ENCODE measurements at regions not wholly inside any gene's neighbourhood (a gene's known extent, or its start where the extent isn't known, plus 50 kb on each side); places are given as distances from the start of the nearest gene placed in this dataset.

DNA sequence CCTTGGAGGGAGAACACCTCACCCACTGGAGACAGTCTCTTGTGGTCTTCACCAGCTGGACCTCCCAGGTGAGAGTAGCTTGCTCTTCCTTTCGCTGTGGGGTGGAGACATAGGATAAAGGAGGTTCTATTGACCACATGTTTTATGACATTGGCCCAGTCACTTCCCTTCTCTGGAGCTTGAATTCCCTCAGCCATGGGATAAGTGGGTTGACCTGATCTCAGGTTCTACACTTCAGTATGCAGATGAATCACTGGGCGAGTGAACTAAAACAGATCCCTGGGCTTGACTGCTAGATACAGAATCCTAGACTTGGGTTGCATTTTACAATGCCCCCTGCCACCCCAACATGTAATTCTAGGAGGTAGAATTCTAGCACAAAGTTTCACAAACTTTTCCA is 54.8 kb upstream of the PRSS23 start:
- no peak overlapping the region for H3K27ac ChIP-seq
- H3K4me1 ChIP-seq, result peaks cover 15 to 20% of the 10 kb centered on the region in 2 donors
- no peak for DNase-seq
- WGBS, 2 donors, result 83 to 93% methylated on average over 2 of the region's 2 CpGs
- H3K4me3 ChIP-seq (replicated peaks in 1 of 3), result no peak overlapping the region
- no peaks in the 10 kb centered on the region for H3K36me3 ChIP-seq
- intact Hi-C loops (cut with DNase I), result no loop called here
- H3K27me3 ChIP-seq, result no peaks in the 10 kb centered on the region
- no peaks in the 10 kb centered on the region for H3K9me3 ChIP-seq
- TF ChIP-seq POLR2A (IDR thresholded peaks at IDR 0.05), result no peak
- TF ChIP-seq, protein P1, sequence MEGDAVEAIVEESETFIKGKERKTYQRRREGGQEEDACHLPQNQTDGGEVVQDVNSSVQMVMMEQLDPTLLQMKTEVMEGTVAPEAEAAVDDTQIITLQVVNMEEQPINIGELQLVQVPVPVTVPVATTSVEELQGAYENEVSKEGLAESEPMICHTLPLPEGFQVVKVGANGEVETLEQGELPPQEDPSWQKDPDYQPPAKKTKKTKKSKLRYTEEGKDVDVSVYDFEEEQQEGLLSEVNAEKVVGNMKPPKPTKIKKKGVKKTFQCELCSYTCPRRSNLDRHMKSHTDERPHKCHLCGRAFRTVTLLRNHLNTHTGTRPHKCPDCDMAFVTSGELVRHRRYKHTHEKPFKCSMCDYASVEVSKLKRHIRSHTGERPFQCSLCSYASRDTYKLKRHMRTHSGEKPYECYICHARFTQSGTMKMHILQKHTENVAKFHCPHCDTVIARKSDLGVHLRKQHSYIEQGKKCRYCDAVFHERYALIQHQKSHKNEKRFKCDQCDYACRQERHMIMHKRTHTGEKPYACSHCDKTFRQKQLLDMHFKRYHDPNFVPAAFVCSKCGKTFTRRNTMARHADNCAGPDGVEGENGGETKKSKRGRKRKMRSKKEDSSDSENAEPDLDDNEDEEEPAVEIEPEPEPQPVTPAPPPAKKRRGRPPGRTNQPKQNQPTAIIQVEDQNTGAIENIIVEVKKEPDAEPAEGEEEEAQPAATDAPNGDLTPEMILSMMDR (IDR thresholded peaks at IDR 0.05), result no peak

DNA sequence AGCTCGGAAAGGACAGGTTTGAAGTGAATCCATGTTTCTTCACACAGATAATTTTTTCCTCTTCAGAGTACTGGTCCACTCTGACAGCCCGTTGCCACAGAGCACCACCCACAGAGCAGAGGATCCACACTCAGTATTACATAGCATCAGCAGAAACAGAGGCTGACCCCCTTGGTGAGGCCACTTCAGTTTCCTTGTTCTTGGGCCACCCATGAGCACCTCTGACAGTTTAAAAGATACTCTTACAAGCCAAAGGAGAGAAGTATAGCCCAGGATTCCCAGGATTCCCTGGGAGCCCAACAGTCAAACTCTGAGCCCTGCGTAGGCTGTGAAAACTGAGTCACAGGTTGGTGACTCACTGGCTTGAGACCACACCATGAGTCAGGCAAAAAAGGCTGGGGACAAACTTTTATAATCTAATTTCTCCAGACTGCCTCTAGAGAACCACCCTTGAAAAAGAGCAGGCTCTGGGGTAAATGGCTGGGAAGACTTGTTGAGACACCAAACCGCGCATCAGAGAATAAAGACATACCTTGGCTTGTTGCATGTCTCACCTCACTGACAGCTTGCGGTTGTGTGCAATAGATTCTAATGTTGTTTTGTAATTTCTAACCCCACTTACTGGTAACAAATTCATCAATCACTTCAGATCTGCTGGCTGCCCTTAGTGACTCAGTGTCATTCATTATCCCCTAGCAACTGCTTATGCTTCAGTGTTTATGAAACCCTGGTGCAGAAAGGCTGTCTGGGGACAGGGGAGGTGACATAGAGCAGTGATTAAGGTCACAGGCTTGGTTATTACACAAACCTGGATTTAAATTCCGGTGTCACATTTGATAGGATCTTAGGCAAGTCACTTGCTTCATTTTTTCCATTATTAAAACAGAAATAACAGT is 56.9 kb upstream of the PRSS23 start:
- TF ChIP-seq POLR2A (IDR thresholded peaks at IDR 0.05), result no peak
- TF ChIP-seq, protein P1 (IDR thresholded peaks at IDR 0.05), result no peak
- H3K9me3 ChIP-seq, result no peaks in the 10 kb centered on the region
- peak overlapping the region in 2 of 3 donors; percentile 94 to 96 for H3K27ac ChIP-seq
- peaks cover 17 to 30% of the 10 kb centered on the region in 2 donors for H3K4me1 ChIP-seq
- H3K4me3 ChIP-seq (replicated peaks in 1 of 3), result no peak overlapping the region
- DNase-seq, result peak; percentile 11 to 23
- 82 to 94% methylated on average over 7 of the region's 7 CpGs for WGBS, 2 donors
- no peaks in the 10 kb centered on the region for H3K36me3 ChIP-seq
- H3K27me3 ChIP-seq, result no peaks in the 10 kb centered on the region
- intact Hi-C loops (cut with DNase I), result no loop called here

DNA sequence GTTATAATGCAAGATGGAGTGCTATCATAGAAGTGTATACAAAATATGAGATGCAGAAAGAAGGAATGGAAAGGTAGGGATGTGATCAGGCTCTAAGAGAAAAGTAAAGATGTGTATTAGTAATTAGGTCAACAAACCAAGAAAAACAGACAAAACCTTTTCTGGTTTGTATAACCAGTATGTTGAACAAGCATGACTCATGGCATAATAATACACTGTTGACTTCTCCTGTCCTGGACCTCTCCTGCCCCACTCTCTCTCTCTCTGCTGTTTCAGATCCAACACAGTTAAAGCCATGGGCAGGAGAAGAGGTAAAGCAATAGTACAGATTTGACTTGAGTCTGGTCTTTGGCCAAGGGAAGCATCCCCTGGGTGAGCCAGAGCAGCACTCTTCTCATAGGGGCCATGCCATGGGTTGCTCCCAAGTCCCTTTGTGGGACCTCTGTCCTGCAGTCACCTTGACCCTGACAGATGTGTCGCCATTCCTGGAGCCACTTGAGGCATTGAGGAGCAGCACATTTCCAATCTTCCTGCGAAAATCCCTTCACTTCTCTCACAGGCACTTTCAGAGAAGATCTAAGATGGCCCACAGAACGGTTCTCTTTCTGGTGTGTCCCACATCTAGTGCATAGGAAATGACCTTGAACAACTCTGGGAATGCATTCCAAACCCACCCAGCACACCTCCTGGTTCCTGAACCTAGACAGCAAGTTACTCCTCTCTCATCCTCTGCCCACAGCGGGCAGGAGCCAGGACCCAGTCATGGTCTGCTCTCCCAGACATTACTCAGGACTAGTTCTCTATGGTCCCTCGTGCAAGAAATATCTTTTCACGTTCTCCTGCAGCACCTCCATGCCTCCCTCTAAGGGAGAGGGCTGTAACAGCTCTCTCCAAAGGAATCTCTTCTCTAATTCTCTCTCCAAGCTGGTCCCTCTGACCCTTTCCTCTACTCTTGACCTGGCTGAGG is 58.2 kb upstream of the PRSS23 start:
- H3K4me3 ChIP-seq (replicated peaks in 1 of 3), result no peak overlapping the region
- H3K9me3 ChIP-seq, result no peaks in the 10 kb centered on the region
- no peak for DNase-seq
- H3K27me3 ChIP-seq, result no peaks in the 10 kb centered on the region
- peaks cover 17 to 41% of the 10 kb centered on the region in 2 donors for H3K4me1 ChIP-seq
- intact Hi-C loops (cut with DNase I), result no loop called here
- 94 to 98% methylated on average over 6 of the region's 6 CpGs for WGBS, 2 donors
- no peak for TF ChIP-seq POLR2A (IDR thresholded peaks at IDR 0.05)
- peak overlapping the region; percentile 94 to 96 (median 96) for H3K27ac ChIP-seq
- H3K36me3 ChIP-seq, result no peaks in the 10 kb centered on the region

DNA sequence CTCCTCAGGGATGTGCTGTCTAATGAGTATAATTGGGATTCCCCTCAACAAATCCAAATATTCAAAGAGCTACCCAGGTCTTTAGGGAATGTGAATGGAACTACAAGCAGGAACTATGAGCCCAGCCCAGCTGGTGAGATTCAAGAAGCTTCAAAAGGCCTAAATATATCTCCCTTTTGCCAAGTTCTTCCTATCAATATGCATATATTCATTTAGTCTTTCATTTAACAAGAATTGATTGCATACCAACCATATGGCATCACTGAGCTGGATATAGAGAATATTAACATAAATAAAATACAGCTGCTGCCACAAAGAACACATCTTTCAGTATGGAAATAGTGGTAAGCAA is 58.9 kb upstream of the PRSS23 start:
- intact Hi-C loops (cut with DNase I), result no loop called here
- TF ChIP-seq, protein P1 (IDR thresholded peaks at IDR 0.05), result no peak
- no peaks in the 10 kb centered on the region for H3K9me3 ChIP-seq
- no peaks in the 10 kb centered on the region for H3K27me3 ChIP-seq
- DNase-seq, result no peak
- H3K36me3 ChIP-seq, result no peaks in the 10 kb centered on the region
- no peak overlapping the region for H3K4me3 ChIP-seq (replicated peaks in 1 of 3)
- H3K27ac ChIP-seq, result peak overlapping the region; percentile 94 to 96 (median 96)
- peaks cover 17 to 41% of the 10 kb centered on the region in 2 donors for H3K4me1 ChIP-seq

DNA sequence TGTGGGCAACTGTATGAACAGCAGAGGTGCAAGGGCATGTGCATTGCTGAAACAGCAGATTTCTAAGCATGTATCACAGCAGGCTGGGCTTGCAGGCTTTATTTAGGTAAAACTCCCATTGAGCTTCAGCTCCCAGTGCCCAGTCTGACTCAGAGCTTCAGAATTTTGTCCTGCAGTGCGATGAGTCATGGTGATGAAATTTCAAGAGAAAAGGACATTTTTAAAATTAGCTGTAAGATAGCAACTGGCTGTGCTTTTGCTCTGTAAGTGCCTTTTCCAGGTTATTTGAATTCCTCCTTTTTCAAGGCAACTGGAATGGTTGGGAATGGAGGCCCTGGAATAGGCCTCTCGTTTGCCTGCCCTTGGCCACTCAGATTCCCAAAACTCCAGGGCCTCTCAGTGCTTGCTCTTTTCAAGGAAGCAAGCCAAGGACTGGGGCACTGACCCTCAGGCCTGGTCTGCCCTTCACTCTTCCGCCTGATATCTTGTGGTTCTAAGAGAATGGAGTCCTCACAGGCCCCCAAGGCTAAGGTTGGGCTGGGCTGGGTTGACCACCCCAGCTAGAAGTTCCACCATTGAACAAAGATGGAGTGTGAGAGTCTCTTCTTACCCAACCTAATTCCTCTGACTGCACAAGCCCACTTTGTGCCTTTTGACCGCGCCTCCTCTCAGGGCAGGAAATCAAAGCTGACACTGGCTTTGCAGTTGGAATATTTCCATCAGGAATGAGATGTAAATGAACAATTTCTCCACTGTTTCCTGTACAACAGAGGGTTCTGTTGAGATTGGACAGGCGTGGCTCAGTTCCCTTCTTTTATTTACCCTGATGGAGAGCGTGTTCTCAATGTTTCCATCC is 59.5 kb upstream of the PRSS23 start:
- 66 to 75% methylated on average over 7 of the region's 7 CpGs for WGBS, 2 donors
- TF ChIP-seq, protein P1 (IDR thresholded peaks at IDR 0.05), result no peak
- TF ChIP-seq POLR2A (IDR thresholded peaks at IDR 0.05), result no peak
- Histone ChIP-seq H3K27me3 (no peaks in the 10 kb centered on the region), H3K4me1 (peaks cover 17 to 41% of the 10 kb centered on the region in 2 donors), H3K27ac (peak overlapping the region; percentile 94 to 96 (median 96)), H3K9me3 (no peaks in the 10 kb centered on the region), H3K4me3 (replicated peaks in 1 of 3) (no peak overlapping the region), H3K36me3 (no peaks in the 10 kb centered on the region)
- intact Hi-C loops (cut with DNase I), result no loop called here
- peak; percentile 66 to 73 for DNase-seq
